CD14-positive monocyte (primary cell): ENCODE measurements at regions not wholly inside any gene's neighbourhood (a gene's known extent, or its start where the extent isn't known, plus 50 kb on each side); places are given as distances from the start of the nearest gene placed in this dataset.

Source experiments
- DNase-seq, 3 donors: peaks; one replicate each; pipeline ENCODE4 v3.0.0-alpha.2; 2011 to 2022
- H2AFZ ChIP-seq: 2 replicates; pipeline ENCODE4 v1.6.0; 2012; ENCODE audit warnings: mild to moderate bottlenecking, low read depth, low read length, inconsistent platforms; ENCODE audit not compliant: insufficient read depth, poor library complexity, severe bottlenecking
- H3K27ac ChIP-seq, 2 donors: 1 replicate in 1 of 2; 2 replicates in 1 of 2; pipeline ENCODE4 v1.5.1; 2012 to 2013; ENCODE audit warnings: low read length in 2 of 2, control low read depth in 1 of 2, inconsistent platforms in 1 of 2, low read depth in 1 of 2, mild to moderate bottlenecking in 1 of 2
- H3K27me3 ChIP-seq, 2 donors: one replicate each; pipeline versions ENCODE4 v1.6.0 to v1.6.1; 2011 to 2013; ENCODE audit warnings: low read length in 2 of 2; ENCODE audit not compliant: control insufficient read depth in 2 of 2, insufficient read depth in 2 of 2
- H3K36me3 ChIP-seq, 2 donors: replicated peaks in 1 of 2; 1 replicate in 1 of 2; 2 replicates in 1 of 2; pipeline versions ENCODE4 v1.5.1 to v1.6.1; 2012 to 2013; ENCODE audit warnings: low read length in 2 of 2, control low read depth in 1 of 2, inconsistent platforms in 1 of 2, mild to moderate bottlenecking in 1 of 2; ENCODE audit not compliant: insufficient read depth in 2 of 2, control insufficient read depth in 1 of 2
- H3K4me1 ChIP-seq, 2 donors: 1 replicate in 1 of 2; 2 replicates in 1 of 2; pipeline versions ENCODE4 v1.5.1 to v1.6.1; 2012 to 2013; ENCODE audit warnings: low read length in 2 of 2, control low read depth in 1 of 2, inconsistent platforms in 1 of 2, mild to moderate bottlenecking in 1 of 2, moderate library complexity in 1 of 2; ENCODE audit not compliant: insufficient read depth in 2 of 2, control insufficient read depth in 1 of 2
- H3K4me2 ChIP-seq: replicated peaks from 2 replicates; pipeline ENCODE3; 2012; ENCODE audit warnings: low read length, moderate library complexity, mild to moderate bottlenecking; ENCODE audit not compliant: poor library complexity, severe bottlenecking; ENCODE audit errors: extremely low read depth
- H3K4me3 ChIP-seq, 3 experiments: fragments of 200-600 bp in 1 of 3; sonication (generic) in 1 of 3; replicated peaks in 1 of 3; 1 replicate in 2 of 3; 2 replicates in 1 of 3; pipeline ENCODE4 v1.5.1; 2011 to 2013; ENCODE audit warnings: low read length in 3 of 3, mild to moderate bottlenecking in 3 of 3, control low read depth in 2 of 3, low read depth in 2 of 3, inconsistent platforms in 1 of 3, moderate library complexity in 1 of 3
- H3K79me2 ChIP-seq: 2 replicates; pipeline ENCODE4 v1.6.0; 2012; ENCODE audit warnings: mild to moderate bottlenecking, control low read depth, inconsistent platforms, low read length, moderate library complexity; ENCODE audit not compliant: insufficient read depth
- H3K9ac ChIP-seq: 2 replicates; pipeline ENCODE4 v1.6.0; 2017; ENCODE audit warnings: low read length, mild to moderate bottlenecking; ENCODE audit not compliant: insufficient read depth, poor library complexity, severe bottlenecking
- H3K9me3 ChIP-seq, 2 donors: replicated peaks in 1 of 2; 1 replicate in 1 of 2; 2 replicates in 1 of 2; pipeline versions ENCODE4 v1.5.1 to v1.6.1; 2012 to 2013; ENCODE audit warnings: low read length in 2 of 2, control low read depth in 1 of 2; ENCODE audit not compliant: control insufficient read depth in 1 of 2, insufficient read depth in 1 of 2
- H4K20me1 ChIP-seq: 2 replicates; pipeline ENCODE4 v1.6.0; 2012; ENCODE audit warnings: mild to moderate bottlenecking, low read length, control low read depth, moderate library complexity; ENCODE audit not compliant: insufficient read depth
- H3K27ac Mint-ChIP-seq, 7 donors: one replicate each; pipeline ENCODE4 v1.8.0; 2020; ENCODE audit warnings: mild to moderate bottlenecking in 7 of 7, mixed read lengths in 7 of 7, moderate library complexity in 6 of 7, inconsistent platforms in 2 of 7
- H3K27me3 Mint-ChIP-seq, 3 donors: one replicate each; pipeline ENCODE4 v1.8.0; 2021 to 2022; ENCODE audit warnings: low read depth in 3 of 3, mild to moderate bottlenecking in 3 of 3, mixed read lengths in 3 of 3, moderate library complexity in 3 of 3, inconsistent platforms in 1 of 3
- H3K36me3 Mint-ChIP-seq, 2 donors: one replicate each; pipeline ENCODE4 v1.8.0; 2020; ENCODE audit warnings: mixed read lengths in 2 of 2, inconsistent platforms in 1 of 2, mild to moderate bottlenecking in 1 of 2
- H3K4me1 Mint-ChIP-seq: one replicate; pipeline ENCODE4 v1.8.0; 2020; ENCODE audit warnings: mild to moderate bottlenecking, mixed read lengths
- H3K4me3 Mint-ChIP-seq, 2 donors: one replicate each; pipeline ENCODE4 v1.8.0; 2020; ENCODE audit warnings: mild to moderate bottlenecking in 2 of 2, mixed read lengths in 2 of 2, moderate library complexity in 1 of 2
- H3K9me3 Mint-ChIP-seq, 7 donors: one replicate each; pipeline ENCODE4 v1.8.0; 2020 to 2022; ENCODE audit warnings: mixed read lengths in 7 of 7, mild to moderate bottlenecking in 6 of 7, moderate library complexity in 6 of 7, inconsistent platforms in 2 of 7
- WGBS: methylation state at CpG from one replicate; pipeline ENCODE4 v1.1.5; 2013; ENCODE audit warnings: missing lambda C conversion rate; ENCODE audit not compliant: insufficient coverage; 5-methylcytosine and 5-hydroxymethylcytosine counted together
- intact Hi-C, 2 donors: fragments of 100-400 bp; cut with micrococcal nuclease; formaldehyde crosslinking; loops; one replicate each; pipeline versions ENCODE4 v1.15.0 to v1.15.1; 2023
- TF ChIP-seq, protein P1 (sequence below): fragments of 200-600 bp; IDR thresholded peaks from one replicate; pipeline ENCODE4 v1.8.0; 2022; ENCODE audit warnings: antibody characterized with exemption, mild to moderate bottlenecking

DNA sequence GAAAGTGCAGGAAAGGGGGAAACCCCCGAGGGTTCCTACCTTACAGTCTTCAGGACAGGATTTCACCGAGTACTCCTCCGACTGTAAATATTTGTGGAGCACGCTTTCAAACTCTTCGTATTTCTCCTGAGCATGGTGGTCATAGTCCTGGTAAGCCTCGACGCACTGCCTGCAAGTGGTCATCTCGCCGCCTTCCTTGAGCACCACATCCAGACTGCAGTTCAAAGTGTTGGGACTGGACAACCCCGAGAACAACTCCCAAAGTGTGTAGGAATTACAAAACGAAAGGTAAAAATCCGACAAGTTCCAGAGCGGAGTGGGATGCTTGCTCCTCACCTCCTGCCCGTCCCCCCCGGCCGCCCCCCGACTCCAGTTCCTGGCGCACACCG is 349.7 kb downstream of the LIG4 start:
- Histone ChIP-seq H2AFZ (no peak overlapping the region), H3K36me3 (no peaks in the 10 kb centered on the region), H3K9me3 (peaks cover 0 to 4% of the 10 kb centered on the region in 2 donors), H3K79me2 (no peaks in the 10 kb centered on the region), H3K27me3 (peaks cover 37 to 59% of the 10 kb centered on the region in 2 donors), H3K4me3 (no peak overlapping the region), H4K20me1 (no peaks in the 10 kb centered on the region), H3K27ac (no peak overlapping the region), H3K4me2 (no peak overlapping the region), H3K9ac (no peak overlapping the region), H3K4me1 (no peaks in the 10 kb centered on the region)
- intact Hi-C loops: no loop called here
- TF ChIP-seq, protein P1, sequence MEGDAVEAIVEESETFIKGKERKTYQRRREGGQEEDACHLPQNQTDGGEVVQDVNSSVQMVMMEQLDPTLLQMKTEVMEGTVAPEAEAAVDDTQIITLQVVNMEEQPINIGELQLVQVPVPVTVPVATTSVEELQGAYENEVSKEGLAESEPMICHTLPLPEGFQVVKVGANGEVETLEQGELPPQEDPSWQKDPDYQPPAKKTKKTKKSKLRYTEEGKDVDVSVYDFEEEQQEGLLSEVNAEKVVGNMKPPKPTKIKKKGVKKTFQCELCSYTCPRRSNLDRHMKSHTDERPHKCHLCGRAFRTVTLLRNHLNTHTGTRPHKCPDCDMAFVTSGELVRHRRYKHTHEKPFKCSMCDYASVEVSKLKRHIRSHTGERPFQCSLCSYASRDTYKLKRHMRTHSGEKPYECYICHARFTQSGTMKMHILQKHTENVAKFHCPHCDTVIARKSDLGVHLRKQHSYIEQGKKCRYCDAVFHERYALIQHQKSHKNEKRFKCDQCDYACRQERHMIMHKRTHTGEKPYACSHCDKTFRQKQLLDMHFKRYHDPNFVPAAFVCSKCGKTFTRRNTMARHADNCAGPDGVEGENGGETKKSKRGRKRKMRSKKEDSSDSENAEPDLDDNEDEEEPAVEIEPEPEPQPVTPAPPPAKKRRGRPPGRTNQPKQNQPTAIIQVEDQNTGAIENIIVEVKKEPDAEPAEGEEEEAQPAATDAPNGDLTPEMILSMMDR: no peak
- 4% methylated on average over 12 of the region's 19 CpGs for WGBS
- H3K36me3 Mint-ChIP-seq: no peaks in the 10 kb centered on the region
- no peak overlapping the region for H3K27ac Mint-ChIP-seq
- H3K9me3 Mint-ChIP-seq: peaks cover 0 to 17% (median 9%) of the 10 kb centered on the region in 7 donors
- peak overlapping the region in 1 of 2 donors; percentile 73 for H3K4me3 Mint-ChIP-seq
- peaks cover 51 to 60% (median 51%) of the 10 kb centered on the region in 3 donors for H3K27me3 Mint-ChIP-seq
- DNase-seq: no peak
- H3K4me1 Mint-ChIP-seq: no peaks in the 10 kb centered on the region

DNA sequence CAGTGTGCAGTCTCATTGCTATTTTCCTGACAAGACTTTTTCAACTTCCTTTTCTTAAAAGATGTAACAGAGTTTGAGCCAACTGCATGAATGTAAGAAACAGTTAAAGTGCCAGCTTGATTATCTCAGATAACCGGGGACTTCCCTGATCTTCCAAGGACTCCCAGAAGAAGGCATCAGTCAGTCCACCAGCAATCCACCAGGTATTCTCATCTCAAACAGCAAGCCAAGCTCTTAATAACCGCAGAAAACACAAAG is 350.1 kb downstream of the LIG4 start:
- no peaks in the 10 kb centered on the region for H3K79me2 ChIP-seq
- DNase-seq: no peak
- H3K9ac ChIP-seq: no peak overlapping the region
- H3K4me3 ChIP-seq: no peak overlapping the region
- Mint-ChIP-seq H3K4me3 (peak overlapping the region in 1 of 2 donors; percentile 73), H3K27ac (no peak overlapping the region), H3K36me3 (no peaks in the 10 kb centered on the region), H3K27me3 (peaks cover 48 to 57% (median 49%) of the 10 kb centered on the region in 3 donors), H3K4me1 (no peaks in the 10 kb centered on the region), H3K9me3 (peaks cover 0 to 17% (median 10%) of the 10 kb centered on the region in 7 donors)
- no peaks in the 10 kb centered on the region for H3K36me3 ChIP-seq
- no peak overlapping the region for H2AFZ ChIP-seq
- TF ChIP-seq, protein P1: no peak
- no peak overlapping the region for H3K4me2 ChIP-seq
- peaks cover 0 to 4% of the 10 kb centered on the region in 2 donors for H3K9me3 ChIP-seq
- 45% methylated on average over 1 of the region's 2 CpGs for WGBS
- H3K27ac ChIP-seq: no peak overlapping the region
- H3K27me3 ChIP-seq: peaks cover 37 to 55% of the 10 kb centered on the region in 2 donors
- no peaks in the 10 kb centered on the region for H4K20me1 ChIP-seq
- no peaks in the 10 kb centered on the region for H3K4me1 ChIP-seq
- intact Hi-C loops: no loop called here
